Panc1 (cell line): ENCODE measurements at regions not wholly inside any gene's neighbourhood (a gene's known extent, or its start where the extent isn't known, plus 50 kb on each side); places are given as distances from the start of the nearest gene placed in this dataset.

Experiments used
- ATAC-seq: fragments of 200-7000 bp; cut with Tn5 transposase; 2 replicates; pipeline ENCODE4 v1.9.1; 2020; ENCODE audit warnings: mild to moderate bottlenecking, moderate library complexity
- BruUV-seq: library from RNA; stranded (reverse); fragments of 400-500 nt; replicated peaks from 2 replicates; lab custom pipeline; 2021; lab: Mats Ljungman, UMichigan
- CTCF ChIA-PET: fragments of 300-600 bp; sonication (Branson Sonifier 250); formaldehyde crosslinking; loops from one replicate; lab custom pipeline; 2022; ENCODE audit warnings: antibody characterized with exemption; lab: Charles Lee
- POLR2A ChIA-PET: fragments of 300-600 bp; sonication (Branson Sonifier 250); formaldehyde crosslinking; loops from one replicate; lab custom pipeline; 2022; ENCODE audit warnings: antibody characterized with exemption; lab: Charles Lee
- DNase-seq: peaks from one replicate; pipeline ENCODE4 v3.0.0-alpha.2; 2010; ENCODE audit warnings: low read depth, low spot score
- H3K27ac ChIP-seq: 2 replicates; pipeline ENCODE4 v1.5.1; 2011; ENCODE audit warnings: mild to moderate bottlenecking, low read length, inconsistent platforms
- H3K27me3 ChIP-seq: fragments of 200-500 bp; sonication (Bioruptor generic); 2 replicates; pipeline ENCODE4 v1.6.0; 2014; ENCODE audit warnings: low read length, inconsistent platforms; ENCODE audit not compliant: control insufficient read depth, insufficient read depth
- H3K36me3 ChIP-seq: fragments of 200-500 bp; sonication (Bioruptor generic); 2 replicates; pipeline ENCODE4 v1.5.1; 2014; ENCODE audit warnings: inconsistent platforms, mild to moderate bottlenecking, low read length, moderate library complexity; ENCODE audit not compliant: control insufficient read depth, insufficient read depth
- H3K4me1 ChIP-seq: 2 replicates; pipeline ENCODE4 v1.5.1; 2011; ENCODE audit warnings: inconsistent platforms, mild to moderate bottlenecking, low read length, moderate library complexity; ENCODE audit not compliant: control insufficient read depth, insufficient read depth
- H3K4me3 ChIP-seq, 2 experiments: 2 replicates each; pipeline ENCODE4 v1.5.1; 2011 to 2012; ENCODE audit warnings: low read depth in 2 of 2, low read length in 2 of 2, mild to moderate bottlenecking in 2 of 2, inconsistent platforms in 1 of 2, moderate library complexity in 1 of 2
- H3K9me3 ChIP-seq: fragments of 200-500 bp; sonication (Bioruptor generic); 2 replicates; pipeline ENCODE4 v1.5.1; 2014; ENCODE audit warnings: low read depth, mild to moderate bottlenecking, inconsistent platforms, low read length, moderate library complexity; ENCODE audit not compliant: control insufficient read depth, insufficient read depth
- POLR2AphosphoS5 ChIP-seq: IDR thresholded peaks from 2 replicates; pipeline ENCODE4 v1.6.1; 2012; ENCODE audit warnings: mild to moderate bottlenecking, low read depth, low read length, moderate library complexity
- REST ChIP-seq, 2 experiments: IDR thresholded peaks; 2 replicates each; pipeline ENCODE4 v1.6.1; 2011 to 2012; ENCODE audit warnings: low read depth in 2 of 2, control low read depth in 1 of 2, low read length in 1 of 2, mild to moderate bottlenecking in 1 of 2, moderate library complexity in 1 of 2; ENCODE audit not compliant: insufficient read depth in 1 of 2
- SIN3A ChIP-seq: IDR thresholded peaks from 2 replicates; pipeline ENCODE4 v1.6.1; 2012; ENCODE audit warnings: low read depth, mild to moderate bottlenecking, low read length, moderate library complexity, borderline replicate concordance; ENCODE audit not compliant: insufficient read depth
- TCF7L2 ChIP-seq: IDR thresholded peaks from 2 replicates; pipeline ENCODE4 v1.6.1; 2011; ENCODE audit warnings: mild to moderate bottlenecking, low read depth, low read length, inconsistent platforms
- in situ Hi-C: cut with HindIII; loops from 2 replicates; pipeline ENCODE4 v1.10.0; 2016; ENCODE audit warnings: low sequenced_read_pairs, low pct_unique_long_range_greater_than_20kb
- intact Hi-C: fragments of 100-400 bp; cut with micrococcal nuclease; formaldehyde crosslinking; loops from one replicate; pipeline ENCODE4 v1.10.0; 2022; ENCODE audit not compliant: unreplicated experiment
- TF ChIP-seq, protein P1 (sequence below): fragments of 450-650 bp; IDR thresholded peaks from 2 replicates; pipeline ENCODE4 v1.5.1; 2017; ENCODE audit warnings: mild to moderate bottlenecking

GRCh38 chr6:147947521-147947920 is 395.1 kb upstream of the SASH1 start:
- H3K4me3 ChIP-seq, result no peak overlapping the region
- ChIA-PET CTCF (no interaction called here), POLR2A (no interaction called here)
- no peak for DNase-seq
- H3K27ac ChIP-seq, result no peak overlapping the region
- peaks cover 2% of the 10 kb centered on the region; the same call in 1 of the 2 replicates for H3K27me3 ChIP-seq
- H3K9me3 ChIP-seq, result no peaks in the 10 kb centered on the region
- TF ChIP-seq SIN3A (no peak), POLR2AphosphoS5 (no peak), REST (IDR thresholded peaks at IDR 0.05; ENCODE audit: insufficient read depth in 1 of 2, low read depth in 2 of 2, low read length in 1 of 2) (no peak), TCF7L2 (no peak)
- TF ChIP-seq, protein P1, sequence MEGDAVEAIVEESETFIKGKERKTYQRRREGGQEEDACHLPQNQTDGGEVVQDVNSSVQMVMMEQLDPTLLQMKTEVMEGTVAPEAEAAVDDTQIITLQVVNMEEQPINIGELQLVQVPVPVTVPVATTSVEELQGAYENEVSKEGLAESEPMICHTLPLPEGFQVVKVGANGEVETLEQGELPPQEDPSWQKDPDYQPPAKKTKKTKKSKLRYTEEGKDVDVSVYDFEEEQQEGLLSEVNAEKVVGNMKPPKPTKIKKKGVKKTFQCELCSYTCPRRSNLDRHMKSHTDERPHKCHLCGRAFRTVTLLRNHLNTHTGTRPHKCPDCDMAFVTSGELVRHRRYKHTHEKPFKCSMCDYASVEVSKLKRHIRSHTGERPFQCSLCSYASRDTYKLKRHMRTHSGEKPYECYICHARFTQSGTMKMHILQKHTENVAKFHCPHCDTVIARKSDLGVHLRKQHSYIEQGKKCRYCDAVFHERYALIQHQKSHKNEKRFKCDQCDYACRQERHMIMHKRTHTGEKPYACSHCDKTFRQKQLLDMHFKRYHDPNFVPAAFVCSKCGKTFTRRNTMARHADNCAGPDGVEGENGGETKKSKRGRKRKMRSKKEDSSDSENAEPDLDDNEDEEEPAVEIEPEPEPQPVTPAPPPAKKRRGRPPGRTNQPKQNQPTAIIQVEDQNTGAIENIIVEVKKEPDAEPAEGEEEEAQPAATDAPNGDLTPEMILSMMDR, result no peak
- BruUV-seq, result no TSS peak
- H3K4me1 ChIP-seq, result no peaks in the 10 kb centered on the region
- intact Hi-C loops (no loop called here), in situ Hi-C loops (no loop called here)
- H3K36me3 ChIP-seq, result no peaks in the 10 kb centered on the region
- ATAC-seq, result no peak

- DNase-seq, result no peak
- POLR2A ChIA-PET, result no interaction called here
- in situ Hi-C loops, result no loop called here
These were observed 392.5 kb upstream of the SASH1 start for GRCh38 chr6:147949981-147950622.

More at GRCh38 chr6:147949981-147950622, 392.5 kb upstream of the SASH1 start:
- TF ChIP-seq REST (IDR thresholded peaks at IDR 0.05; ENCODE audit: insufficient read depth in 1 of 2, low read depth in 2 of 2, low read length in 1 of 2) (no peak), TCF7L2 (no peak), SIN3A (no peak), POLR2AphosphoS5 (no peak)
- TF ChIP-seq, protein P1, result no peak
- Histone ChIP-seq H3K36me3 (no peaks in the 10 kb centered on the region), H3K27me3 (peaks cover 2% of the 10 kb centered on the region; the same call in 1 of the 2 replicates), H3K9me3 (no peaks in the 10 kb centered on the region), H3K27ac (no peak overlapping the region), H3K4me1 (no peaks in the 10 kb centered on the region), H3K4me3 (no peak overlapping the region)
- CTCF ChIA-PET, result no interaction called here
- no TSS peak for BruUV-seq
- no peak for ATAC-seq
- intact Hi-C loops, result no loop called here
